ENCODE measurements at regions not wholly inside any gene's neighbourhood (a gene's known extent, or its start where the extent isn't known, plus 50 kb on each side); places are given as distances from the start of the nearest gene placed in this dataset.

GRCh38 chr22:23485490-23485889 is 94.6 kb downstream of the IGLL1 start:
- DNase-seq (ENCODE audit: low read depth, low spot score) (no peak), ATAC-seq (no peak)
- H3K4me3 ChIP-seq (ENCODE audit: low read depth in 2 of 2, low read length in 2 of 2) = no peak overlapping the region
- H3K9me3 ChIP-seq (ENCODE audit: control insufficient read depth, insufficient read depth, low read depth, low read length) = no peaks in the 10 kb centered on the region
- no peaks in the 10 kb centered on the region for H3K36me3 ChIP-seq (ENCODE audit: control insufficient read depth, insufficient read depth, low read length)
- ChIA-PET POLR2A (no interaction called here), CTCF (no interaction called here)
- no peaks in the 10 kb centered on the region for H3K27me3 ChIP-seq (ENCODE audit: control insufficient read depth, insufficient read depth, low read length)
- no peak overlapping the region for H3K27ac ChIP-seq (ENCODE audit: low read length)
- no peaks in the 10 kb centered on the region for H3K4me1 ChIP-seq (ENCODE audit: control insufficient read depth, insufficient read depth, low read length)
- intact Hi-C loops (cut with micrococcal nuclease; ENCODE audit: unreplicated experiment) (no loop called here), in situ Hi-C loops (cut with HindIII; ENCODE audit: low pct_unique_long_range_greater_than_20kb, low sequenced_read_pairs) (no loop called here)
- BruUV-seq (replicated peaks) = no TSS peak
- no peak for TF ChIP-seq SIN3A (IDR thresholded peaks at IDR 0.05; ENCODE audit: borderline replicate concordance, insufficient read depth, low read depth, low read length)
- no peak for TF ChIP-seq POLR2AphosphoS5 (IDR thresholded peaks at IDR 0.05; ENCODE audit: low read depth, low read length)
- no peak for TF ChIP-seq TCF7L2 (IDR thresholded peaks at IDR 0.05; ENCODE audit: low read depth, low read length)
- TF ChIP-seq, protein P1, sequence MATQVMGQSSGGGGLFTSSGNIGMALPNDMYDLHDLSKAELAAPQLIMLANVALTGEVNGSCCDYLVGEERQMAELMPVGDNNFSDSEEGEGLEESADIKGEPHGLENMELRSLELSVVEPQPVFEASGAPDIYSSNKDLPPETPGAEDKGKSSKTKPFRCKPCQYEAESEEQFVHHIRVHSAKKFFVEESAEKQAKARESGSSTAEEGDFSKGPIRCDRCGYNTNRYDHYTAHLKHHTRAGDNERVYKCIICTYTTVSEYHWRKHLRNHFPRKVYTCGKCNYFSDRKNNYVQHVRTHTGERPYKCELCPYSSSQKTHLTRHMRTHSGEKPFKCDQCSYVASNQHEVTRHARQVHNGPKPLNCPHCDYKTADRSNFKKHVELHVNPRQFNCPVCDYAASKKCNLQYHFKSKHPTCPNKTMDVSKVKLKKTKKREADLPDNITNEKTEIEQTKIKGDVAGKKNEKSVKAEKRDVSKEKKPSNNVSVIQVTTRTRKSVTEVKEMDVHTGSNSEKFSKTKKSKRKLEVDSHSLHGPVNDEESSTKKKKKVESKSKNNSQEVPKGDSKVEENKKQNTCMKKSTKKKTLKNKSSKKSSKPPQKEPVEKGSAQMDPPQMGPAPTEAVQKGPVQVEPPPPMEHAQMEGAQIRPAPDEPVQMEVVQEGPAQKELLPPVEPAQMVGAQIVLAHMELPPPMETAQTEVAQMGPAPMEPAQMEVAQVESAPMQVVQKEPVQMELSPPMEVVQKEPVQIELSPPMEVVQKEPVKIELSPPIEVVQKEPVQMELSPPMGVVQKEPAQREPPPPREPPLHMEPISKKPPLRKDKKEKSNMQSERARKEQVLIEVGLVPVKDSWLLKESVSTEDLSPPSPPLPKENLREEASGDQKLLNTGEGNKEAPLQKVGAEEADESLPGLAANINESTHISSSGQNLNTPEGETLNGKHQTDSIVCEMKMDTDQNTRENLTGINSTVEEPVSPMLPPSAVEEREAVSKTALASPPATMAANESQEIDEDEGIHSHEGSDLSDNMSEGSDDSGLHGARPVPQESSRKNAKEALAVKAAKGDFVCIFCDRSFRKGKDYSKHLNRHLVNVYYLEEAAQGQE (IDR thresholded peaks at IDR 0.05; ENCODE audit: insufficient read depth in 1 of 2, low read depth in 2 of 2, low read length in 1 of 2) = no peak
- TF ChIP-seq, protein P2, sequence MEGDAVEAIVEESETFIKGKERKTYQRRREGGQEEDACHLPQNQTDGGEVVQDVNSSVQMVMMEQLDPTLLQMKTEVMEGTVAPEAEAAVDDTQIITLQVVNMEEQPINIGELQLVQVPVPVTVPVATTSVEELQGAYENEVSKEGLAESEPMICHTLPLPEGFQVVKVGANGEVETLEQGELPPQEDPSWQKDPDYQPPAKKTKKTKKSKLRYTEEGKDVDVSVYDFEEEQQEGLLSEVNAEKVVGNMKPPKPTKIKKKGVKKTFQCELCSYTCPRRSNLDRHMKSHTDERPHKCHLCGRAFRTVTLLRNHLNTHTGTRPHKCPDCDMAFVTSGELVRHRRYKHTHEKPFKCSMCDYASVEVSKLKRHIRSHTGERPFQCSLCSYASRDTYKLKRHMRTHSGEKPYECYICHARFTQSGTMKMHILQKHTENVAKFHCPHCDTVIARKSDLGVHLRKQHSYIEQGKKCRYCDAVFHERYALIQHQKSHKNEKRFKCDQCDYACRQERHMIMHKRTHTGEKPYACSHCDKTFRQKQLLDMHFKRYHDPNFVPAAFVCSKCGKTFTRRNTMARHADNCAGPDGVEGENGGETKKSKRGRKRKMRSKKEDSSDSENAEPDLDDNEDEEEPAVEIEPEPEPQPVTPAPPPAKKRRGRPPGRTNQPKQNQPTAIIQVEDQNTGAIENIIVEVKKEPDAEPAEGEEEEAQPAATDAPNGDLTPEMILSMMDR (IDR thresholded peaks at IDR 0.05) = no peak

- Histone ChIP-seq H3K36me3 (ENCODE audit: control insufficient read depth, insufficient read depth, low read length) (no peaks in the 10 kb centered on the region), H3K4me3 (ENCODE audit: low read depth in 2 of 2, low read length in 2 of 2) (no peak overlapping the region), H3K4me1 (ENCODE audit: control insufficient read depth, insufficient read depth, low read length) (no peaks in the 10 kb centered on the region), H3K27ac (ENCODE audit: low read length) (no peak overlapping the region), H3K9me3 (ENCODE audit: control insufficient read depth, insufficient read depth, low read depth, low read length) (no peaks in the 10 kb centered on the region), H3K27me3 (ENCODE audit: control insufficient read depth, insufficient read depth, low read length) (no peaks in the 10 kb centered on the region)
- DNase-seq (ENCODE audit: low read depth, low spot score) (no peak), ATAC-seq (no peak)
- TF ChIP-seq, protein P2 (IDR thresholded peaks at IDR 0.05) = no peak
- TF ChIP-seq TCF7L2 (IDR thresholded peaks at IDR 0.05; ENCODE audit: low read depth, low read length) = no peak
- TF ChIP-seq, protein P1 (IDR thresholded peaks at IDR 0.05; ENCODE audit: insufficient read depth in 1 of 2, low read depth in 2 of 2, low read length in 1 of 2) = no peak
- no peak for TF ChIP-seq SIN3A (IDR thresholded peaks at IDR 0.05; ENCODE audit: borderline replicate concordance, insufficient read depth, low read depth, low read length)
- no peak for TF ChIP-seq POLR2AphosphoS5 (IDR thresholded peaks at IDR 0.05; ENCODE audit: low read depth, low read length)
- ChIA-PET CTCF (interaction anchor here (0.9 kb wide), 1 partner anchor 601 kb away, joined by 7 read pairs; no protein-coding TSS in a partner anchor), POLR2A (no interaction called here)
- BruUV-seq (replicated peaks) = no TSS peak
- intact Hi-C loops (cut with micrococcal nuclease; ENCODE audit: unreplicated experiment) = no loop called here
- in situ Hi-C loops (cut with HindIII; ENCODE audit: low pct_unique_long_range_greater_than_20kb, low sequenced_read_pairs) = no loop called here
These were observed 95.4 kb downstream of the IGLL1 start for GRCh38 chr22:23484651-23485050.
